Tibial nerve (tissue), 4 donors: ENCODE measurements at regions not wholly inside any gene's neighbourhood (a gene's known extent, or its start where the extent isn't known, plus 50 kb on each side); places are given as distances from the start of the nearest gene placed in this dataset.

Source experiments
- DNase-seq, 2 donors: peaks; one replicate each; pipeline ENCODE4 v3.0.0-alpha.2; 2019; ENCODE audit warnings: low spot score in 2 of 2
- H3K27ac ChIP-seq, 4 donors: fragments of 200-600 bp; sonication (generic) in 3 of 4; one replicate each; pipeline ENCODE4 v1.5.1; 2017 to 2019; ENCODE audit warnings: mild to moderate bottlenecking in 1 of 4
- H3K27me3 ChIP-seq, 2 donors: fragments of 200-600 bp; sonication (generic) in 1 of 2; one replicate each; pipeline versions ENCODE4 v1.5.1 to v1.6.0; 2017 to 2019
- H3K36me3 ChIP-seq, 3 donors: fragments of 200-600 bp; sonication (generic); one replicate each; pipeline ENCODE4 v1.5.1; 2018 to 2019
- H3K4me1 ChIP-seq, 4 donors: fragments of 200-600 bp; sonication (generic) in 3 of 4; one replicate each; pipeline ENCODE4 v1.5.1; 2017 to 2019
- H3K4me3 ChIP-seq, 4 donors: fragments of 200-600 bp; sonication (generic) in 3 of 4; one replicate each; pipeline ENCODE4 v1.5.1; 2017 to 2019; ENCODE audit warnings: mild to moderate bottlenecking in 1 of 4, moderate library complexity in 1 of 4
- H3K9me3 ChIP-seq, 4 donors: fragments of 200-600 bp; sonication (generic) in 3 of 4; one replicate each; pipeline ENCODE4 v1.5.1; 2017 to 2019
- CTCF ChIP-seq, 5 experiments: fragments of 200-600 bp in 3 of 5; fragments of 450-650 bp in 2 of 5; sonication (generic) in 3 of 5; IDR thresholded peaks; one replicate each; pipeline ENCODE4 v1.5.1; 2016 to 2019; ENCODE audit warnings: antibody characterized with exemption in 5 of 5, mild to moderate bottlenecking in 3 of 5, moderate library complexity in 2 of 5
- EP300 ChIP-seq, 2 donors: sonication (generic); formaldehyde crosslinking; IDR thresholded peaks; one replicate each; pipeline ENCODE4 v1.6.1; 2017; ENCODE audit warnings: antibody characterized with exemption in 2 of 2, mild to moderate bottlenecking in 1 of 2
- POLR2A ChIP-seq, 2 donors: fragments of 450-650 bp; IDR thresholded peaks; one replicate each; pipeline ENCODE4 v1.6.1; 2017; ENCODE audit warnings: antibody characterized with exemption in 2 of 2, mild to moderate bottlenecking in 2 of 2, moderate library complexity in 2 of 2
- WGBS, 2 donors: methylation state at CpG; one replicate each; pipeline ENCODE4 v1.1.5; 2018; 5-methylcytosine and 5-hydroxymethylcytosine counted together

DNA sequence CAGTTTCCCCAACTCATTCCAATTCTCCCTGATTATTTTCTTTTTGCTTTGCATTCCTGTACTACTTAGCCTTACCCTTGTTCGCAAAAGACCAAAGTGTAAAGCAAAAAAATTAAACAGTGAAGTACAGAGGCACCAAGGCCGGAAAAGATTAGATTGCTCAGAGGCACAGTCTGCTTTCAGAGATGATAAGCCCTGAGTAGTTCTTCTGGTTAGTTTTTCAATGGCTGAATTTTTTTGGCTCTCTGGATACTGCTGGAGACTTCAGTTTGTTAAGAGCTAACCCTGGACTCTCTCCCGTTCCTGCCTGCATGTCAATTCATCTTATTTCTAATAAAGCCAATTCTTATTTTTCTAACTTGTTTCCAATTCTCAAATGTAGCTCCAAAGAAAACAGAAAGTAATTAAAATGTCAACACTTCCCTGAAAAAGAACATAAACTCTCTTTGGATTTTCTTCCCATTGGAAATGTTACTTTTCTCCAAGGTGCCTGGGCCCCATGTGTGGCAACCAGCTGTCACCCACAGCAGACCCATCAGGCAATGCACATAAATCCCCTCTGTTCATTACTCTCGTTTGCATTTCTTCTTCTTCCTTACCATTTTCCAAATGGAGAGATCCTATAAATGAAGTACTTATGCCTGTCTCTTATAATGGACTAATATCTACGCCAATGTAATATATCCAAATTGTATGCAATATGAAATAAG lies 142.8 kb downstream of the BTG1 start:
- Histone ChIP-seq H3K36me3 (no peaks in the 10 kb centered on the region), H3K4me3 (no peak overlapping the region), H3K4me1 (peaks cover 0 to 7% (median 3%) of the 10 kb centered on the region in 4 donors), H3K27ac (no peak overlapping the region), H3K9me3 (no peaks in the 10 kb centered on the region), H3K27me3 (no peaks in the 10 kb centered on the region)
- TF ChIP-seq CTCF (IDR thresholded peaks at IDR 0.05) (no peak), EP300 (IDR thresholded peaks at IDR 0.05) (no peak), POLR2A (IDR thresholded peaks at IDR 0.05) (no peak)
- WGBS, 2 donors = 67 to 73% methylated on average over 5 of the region's 5 CpGs
- no peak for DNase-seq

GRCh38 chr12:92002195-92002649 lies 143.4 kb downstream of the BTG1 start:
- Histone ChIP-seq H3K36me3 (no peaks in the 10 kb centered on the region), H3K4me3 (no peak overlapping the region), H3K27me3 (no peaks in the 10 kb centered on the region), H3K9me3 (no peaks in the 10 kb centered on the region), H3K4me1 (peaks cover 0 to 7% (median 3%) of the 10 kb centered on the region in 4 donors), H3K27ac (no peak overlapping the region)
- WGBS, 2 donors = 91 to 97% methylated on average over 1 of the region's 1 CpG
- TF ChIP-seq EP300 (IDR thresholded peaks at IDR 0.05) (no peak), POLR2A (IDR thresholded peaks at IDR 0.05) (no peak), CTCF (IDR thresholded peaks at IDR 0.05) (no peak)
- DNase-seq = no peak

DNA sequence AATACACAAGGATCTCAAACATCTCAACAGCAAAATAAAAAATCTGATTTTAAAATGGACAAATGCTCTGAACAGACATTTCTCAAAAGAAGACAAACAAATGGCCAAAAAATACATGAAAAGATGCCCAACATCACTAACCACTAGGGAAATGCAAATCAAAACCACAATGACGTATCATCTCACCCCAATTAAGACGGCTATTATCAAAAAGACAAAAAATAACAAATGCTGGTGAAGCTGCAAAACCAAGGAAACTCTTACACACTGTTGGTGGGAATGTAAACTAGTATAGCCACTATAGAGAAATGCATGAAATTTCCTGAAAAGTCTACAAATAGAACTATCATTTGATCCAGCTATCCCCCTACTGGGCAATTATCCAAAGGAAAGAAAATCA lies 145.0 kb downstream of the BTG1 start:
- no peak overlapping the region for H3K27ac ChIP-seq

DNA sequence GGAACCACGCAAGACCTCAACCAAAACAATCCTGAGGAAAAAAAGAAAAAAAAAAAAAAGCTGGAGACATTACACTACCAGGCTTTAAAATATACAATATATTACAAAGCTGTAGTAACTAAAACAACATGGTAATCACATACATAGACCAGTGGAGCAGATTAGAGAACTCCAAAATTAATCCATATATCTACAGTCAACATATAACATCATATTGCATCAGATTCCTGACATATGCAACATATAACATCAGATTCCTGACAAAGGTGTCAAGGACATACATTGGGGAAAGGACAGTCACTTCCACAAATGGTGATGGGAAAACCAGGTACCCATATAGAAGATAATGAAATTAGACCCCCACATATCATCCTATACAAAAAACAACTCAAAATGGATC lies 145.8 kb downstream of the BTG1 start:
- TF ChIP-seq EP300 (IDR thresholded peaks at IDR 0.05) (no peak), CTCF (IDR thresholded peaks at IDR 0.05) (no peak), POLR2A (IDR thresholded peaks at IDR 0.05) (no peak)
- Histone ChIP-seq H3K27ac (no peak overlapping the region), H3K4me3 (no peak overlapping the region), H3K36me3 (no peaks in the 10 kb centered on the region), H3K4me1 (peaks cover 0 to 7% (median 3%) of the 10 kb centered on the region in 4 donors), H3K27me3 (no peaks in the 10 kb centered on the region), H3K9me3 (no peaks in the 10 kb centered on the region)
- no peak for DNase-seq
- WGBS, 2 donors = 93 to 95% methylated on average over 1 of the region's 1 CpG

More for the DNA sequence above, 145.0 kb downstream of the BTG1 start:
- no peak for DNase-seq
- no peaks in the 10 kb centered on the region for H3K36me3 ChIP-seq
- peaks cover 0 to 7% (median 3%) of the 10 kb centered on the region in 4 donors for H3K4me1 ChIP-seq
- no peak overlapping the region for H3K4me3 ChIP-seq
- H3K27me3 ChIP-seq = no peaks in the 10 kb centered on the region
- WGBS, 2 donors = 68 to 69% methylated on average over 2 of the region's 2 CpGs
- no peak for TF ChIP-seq EP300 (IDR thresholded peaks at IDR 0.05)
- no peak for TF ChIP-seq POLR2A (IDR thresholded peaks at IDR 0.05)
- no peak for TF ChIP-seq CTCF (IDR thresholded peaks at IDR 0.05)
- no peaks in the 10 kb centered on the region for H3K9me3 ChIP-seq

DNA sequence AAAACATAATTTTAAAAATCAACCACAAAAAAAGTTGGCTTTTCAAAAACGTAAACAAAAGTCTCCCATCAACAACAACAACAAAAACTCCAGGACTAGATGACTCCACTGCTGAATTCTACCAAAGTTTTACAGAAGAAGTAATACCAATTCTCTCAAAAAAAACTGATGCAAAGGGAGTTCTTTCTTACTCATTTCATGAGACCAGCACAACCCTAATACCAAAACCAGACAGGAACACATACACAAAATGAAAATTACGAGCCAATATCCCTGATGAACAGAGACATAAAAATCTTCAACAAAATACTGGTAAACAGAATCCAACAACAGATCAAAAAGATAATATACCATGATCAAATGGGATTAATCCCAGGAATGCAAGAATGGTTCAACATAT lies 147.3 kb downstream of the BTG1 start:
- 91 to 100% methylated on average over 2 of the region's 2 CpGs for WGBS, 2 donors
- Histone ChIP-seq H3K9me3 (no peaks in the 10 kb centered on the region), H3K4me1 (peaks cover 0 to 13% (median 3%) of the 10 kb centered on the region in 4 donors), H3K36me3 (no peaks in the 10 kb centered on the region), H3K4me3 (no peak overlapping the region), H3K27ac (no peak overlapping the region), H3K27me3 (no peaks in the 10 kb centered on the region)
- TF ChIP-seq POLR2A (IDR thresholded peaks at IDR 0.05) = no peak
- TF ChIP-seq EP300 (IDR thresholded peaks at IDR 0.05) = no peak
- no peak for TF ChIP-seq CTCF (IDR thresholded peaks at IDR 0.05)
- DNase-seq = no peak
